ENCODE measurements at regions not wholly inside any gene's neighbourhood (a gene's known extent, or its start where the extent isn't known, plus 50 kb on each side); places are given as distances from the start of the nearest gene placed in this dataset.
A peak's percentile ranks its signal among the peaks of the same experiment; 100 is the strongest.

GRCh38 chr7:33661430-33662160, 243.7 kb upstream of the BMPER start:
- no peak for DNase-seq (ENCODE audit: low read depth)

- DNase-seq (ENCODE audit: low read depth) = no peak
These were observed 238.8 kb upstream of the BMPER start for GRCh38 chr7:33666531-33666930.

DNA sequence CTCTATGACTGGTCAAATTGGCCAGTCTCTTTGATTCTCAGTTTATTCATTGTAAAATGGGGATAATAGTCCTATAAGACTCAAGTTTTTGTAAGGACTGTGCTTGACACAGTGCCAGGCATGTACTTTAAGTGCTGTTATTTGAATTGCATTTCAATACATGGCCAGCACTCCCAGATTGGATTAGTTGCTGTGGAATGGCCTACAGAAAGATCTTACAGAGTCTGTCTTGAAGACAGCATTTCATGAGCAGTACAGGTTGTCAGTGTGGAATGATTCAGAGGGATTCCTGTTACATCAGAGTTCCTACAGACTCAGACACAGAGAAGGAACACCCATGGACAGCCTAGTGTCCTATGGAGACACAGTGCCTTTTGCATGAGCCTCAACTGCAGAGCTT, 238.1 kb upstream of the BMPER start:
- DNase-seq (ENCODE audit: low read depth) = no peak

- DNase-seq (ENCODE audit: low read depth) = no peak
These were observed 236.1 kb upstream of the BMPER start for GRCh38 chr7:33669251-33669670.

- DNase-seq (ENCODE audit: low read depth) = no peak
These were observed 233.6 kb upstream of the BMPER start for GRCh38 chr7:33671531-33672262.

GRCh38 chr7:33673029-33673700, 232.2 kb upstream of the BMPER start:
- no peak for DNase-seq (ENCODE audit: low read depth)

GRCh38 chr7:33674804-33675411, 230.4 kb upstream of the BMPER start:
- DNase-seq (ENCODE audit: low read depth) = no peak

- DNase-seq (ENCODE audit: low read depth) = peak; percentile 17
These were observed 227.8 kb upstream of the BMPER start for GRCh38 chr7:33677556-33677955.

- DNase-seq (ENCODE audit: low read depth) = no peak
These were observed 226.6 kb upstream of the BMPER start for GRCh38 chr7:33678569-33679335.

- no peak for DNase-seq (ENCODE audit: low read depth)
These were observed 224.7 kb upstream of the BMPER start for GRCh38 chr7:33680682-33681081.

GRCh38 chr7:33685503-33685902, 219.8 kb upstream of the BMPER start:
- DNase-seq (ENCODE audit: low read depth) = no peak

- DNase-seq (ENCODE audit: low read depth) = no peak
These were observed 219.2 kb upstream of the BMPER start for GRCh38 chr7:33685981-33686683.

DNA sequence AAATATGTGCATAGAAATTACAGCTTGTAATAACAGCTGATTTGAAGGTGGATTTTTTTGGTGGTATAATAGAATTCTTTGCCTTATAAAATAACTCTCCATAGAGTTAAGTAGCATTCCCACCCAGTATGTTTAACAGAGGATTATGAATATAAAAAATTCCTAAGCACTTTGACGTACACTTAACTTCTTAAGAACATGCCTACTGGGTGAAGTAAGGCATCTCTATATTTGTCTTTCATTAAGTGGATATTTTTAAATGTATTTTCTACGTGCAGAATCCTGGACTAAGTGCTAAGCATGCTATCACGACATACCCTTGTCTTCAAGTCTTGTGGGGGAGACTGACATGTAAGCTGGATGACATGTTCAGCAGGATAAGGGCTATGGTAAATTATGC, 217.7 kb upstream of the BMPER start:
- no peak for DNase-seq (ENCODE audit: low read depth)

DNA sequence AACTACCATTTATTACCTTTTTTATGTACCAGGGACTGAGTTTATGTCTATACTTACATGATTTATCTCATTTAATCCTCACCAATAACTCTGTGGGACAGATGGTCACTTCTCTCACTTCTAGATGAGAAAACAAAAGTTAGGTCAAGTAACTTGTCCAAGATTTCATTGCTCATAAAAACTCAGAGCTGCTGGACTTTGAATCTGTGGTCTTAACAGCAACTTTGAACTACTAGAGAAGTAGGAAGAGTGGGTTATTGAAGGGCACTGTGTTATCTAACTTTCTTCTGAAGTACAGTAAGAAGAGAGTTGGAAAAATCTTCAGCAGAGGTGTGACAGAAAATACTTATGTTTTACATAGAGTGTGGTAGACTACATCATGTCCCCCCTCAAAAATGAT, 214.2 kb upstream of the BMPER start:
- no peak for DNase-seq (ENCODE audit: low read depth)

DNA sequence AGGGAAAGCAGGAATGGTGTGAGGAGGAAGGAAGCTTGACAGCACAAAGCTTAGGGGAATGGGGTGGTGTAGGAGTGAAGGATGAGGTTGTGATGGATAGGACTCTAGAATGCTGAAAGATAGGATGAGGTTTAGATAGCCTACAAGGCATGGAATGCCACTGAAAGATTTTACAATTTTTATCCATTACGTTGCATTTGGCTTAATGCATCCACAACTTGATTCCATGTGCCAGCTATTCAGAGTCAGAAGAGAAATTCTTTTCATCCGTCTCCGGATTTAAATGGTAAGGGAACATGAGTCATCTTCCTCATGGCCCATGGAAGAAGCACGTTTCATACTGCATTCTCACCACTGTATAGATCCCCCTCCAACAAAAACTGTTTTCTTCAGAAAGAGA, 212.4 kb upstream of the BMPER start:
- peak; percentile 68 for DNase-seq (ENCODE audit: low read depth)

DNA sequence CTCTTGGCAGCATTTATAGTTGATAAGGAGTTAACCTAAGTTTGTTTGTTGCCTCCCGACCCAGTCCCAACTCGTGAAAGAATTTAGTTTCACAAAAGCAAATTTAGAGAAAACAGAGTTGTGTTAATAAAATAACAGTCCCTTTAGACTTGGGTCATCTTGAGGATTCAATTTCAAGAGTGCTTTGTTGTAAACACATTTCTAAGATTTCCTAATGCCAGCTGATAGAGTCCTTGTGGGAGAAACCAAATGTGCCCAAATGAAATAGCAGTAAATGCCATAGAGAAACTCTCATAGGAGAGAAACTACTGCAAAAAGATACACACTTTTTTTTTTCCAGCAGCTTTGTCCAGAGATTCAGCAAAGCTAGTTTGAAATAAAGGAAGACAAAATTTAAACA, 211.3 kb upstream of the BMPER start:
- no peak for DNase-seq (ENCODE audit: low read depth)

GRCh38 chr7:33697616-33698015, 207.7 kb upstream of the BMPER start:
- DNase-seq (ENCODE audit: low read depth) = no peak

DNA sequence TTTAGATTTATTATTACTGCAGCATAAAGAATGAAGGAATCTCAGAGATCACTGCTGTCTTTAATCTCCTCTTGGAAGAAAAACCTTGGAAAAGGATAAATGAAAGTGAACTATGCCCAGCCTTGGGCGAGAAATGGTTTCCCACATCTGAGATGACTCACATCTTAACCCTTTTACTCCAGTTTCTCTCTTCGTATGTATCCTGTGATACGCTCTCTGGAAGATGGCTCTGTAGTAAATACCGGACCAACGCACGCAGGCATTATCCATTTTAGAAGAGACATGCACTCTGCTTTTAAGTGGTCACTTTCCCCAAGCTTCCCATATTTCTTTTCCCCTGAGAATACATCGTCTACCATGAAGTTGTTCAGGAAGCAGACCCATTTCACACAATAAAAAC, 207.3 kb upstream of the BMPER start:
- no peak for DNase-seq (ENCODE audit: low read depth)

DNA sequence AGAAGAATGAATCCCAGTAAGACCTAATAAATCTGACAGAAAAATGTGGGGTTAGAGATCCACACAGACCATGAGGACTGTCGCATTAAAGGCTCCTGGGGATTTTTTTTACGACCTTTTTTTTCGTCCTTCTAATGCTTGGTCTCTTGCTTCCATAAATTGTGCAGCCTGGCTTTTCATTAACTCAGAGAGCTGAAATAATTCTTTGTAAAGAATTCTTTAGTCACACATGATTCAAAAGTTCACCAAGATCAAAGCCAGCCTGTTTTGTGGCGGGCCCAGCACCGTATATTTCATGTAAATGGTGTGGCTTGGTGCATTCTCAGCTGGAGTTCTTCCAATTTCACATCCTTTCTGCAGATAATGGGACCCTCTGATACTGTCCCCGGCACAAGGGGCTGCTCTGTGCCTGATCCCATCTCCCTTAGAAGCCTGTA, 206.6 kb upstream of the BMPER start:
- DNase-seq (ENCODE audit: low read depth) = no peak

DNA sequence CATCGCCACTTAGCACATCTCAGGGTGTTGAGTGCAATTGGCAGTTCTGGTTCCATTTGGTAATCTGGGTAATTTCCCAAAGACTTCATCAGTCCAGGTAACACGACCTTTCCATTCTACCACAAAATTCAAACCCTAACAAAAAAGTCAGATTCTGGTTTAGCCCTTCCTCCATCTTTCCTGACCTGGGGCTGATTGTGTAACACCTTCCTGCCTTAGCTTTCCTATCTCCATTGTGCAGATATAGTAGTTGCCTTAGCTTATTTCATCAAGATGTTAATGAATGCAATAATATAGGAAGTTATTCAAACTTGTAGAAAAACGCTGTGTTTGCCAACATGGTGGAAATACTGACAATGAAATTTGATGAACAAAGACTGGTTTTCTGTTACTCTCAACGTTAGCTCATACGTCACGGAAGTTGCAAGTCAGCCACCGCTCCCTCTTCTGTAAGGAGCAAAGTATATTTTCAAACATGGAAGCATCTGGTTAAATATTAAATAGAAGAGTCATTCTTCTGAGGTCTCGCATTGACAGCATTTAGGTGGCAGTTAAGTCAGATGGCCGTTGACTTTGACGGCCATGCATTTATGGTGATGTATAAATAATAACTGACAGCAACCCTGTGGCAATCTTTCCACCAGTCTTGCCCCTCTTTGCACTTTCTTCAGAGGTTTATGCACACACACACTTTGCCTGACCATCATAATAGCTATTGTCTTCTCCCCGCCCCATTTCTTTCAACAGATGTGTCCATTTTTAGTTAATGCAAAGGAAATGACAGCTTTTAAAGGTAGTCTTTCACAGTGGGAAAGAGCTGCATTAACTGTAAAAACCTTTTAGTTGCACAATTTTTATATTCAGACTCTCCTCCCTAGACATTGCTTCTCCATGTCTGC, 205.1 kb upstream of the BMPER start:
- DNase-seq (ENCODE audit: low read depth) = no peak
